ENCODE measurements at regions not wholly inside any gene's neighbourhood (a gene's known extent, or its start where the extent isn't known, plus 50 kb on each side); places are given as distances from the start of the nearest gene placed in this dataset.

GRCh38 chr13:85379433-85379832 lies 419.8 kb downstream of the SLITRK6 start:
- TF ChIP-seq CREM (IDR thresholded peaks at IDR 0.05; ENCODE audit: low read depth): no peak
- no peak for TF ChIP-seq POLR2A (IDR thresholded peaks at IDR 0.05; ENCODE audit: low read depth, low read length)
- no peak for TF ChIP-seq CTCF (IDR thresholded peaks at IDR 0.05 in 2 of 3, conservative IDR thresholded peaks at IDR 0.05 in 1 of 3; ENCODE audit: control insufficient read depth in 2 of 3, extremely low read depth in 1 of 3, insufficient read depth in 1 of 3, low read depth in 3 of 3, low read length in 3 of 3)
- TF ChIP-seq, protein P1, sequence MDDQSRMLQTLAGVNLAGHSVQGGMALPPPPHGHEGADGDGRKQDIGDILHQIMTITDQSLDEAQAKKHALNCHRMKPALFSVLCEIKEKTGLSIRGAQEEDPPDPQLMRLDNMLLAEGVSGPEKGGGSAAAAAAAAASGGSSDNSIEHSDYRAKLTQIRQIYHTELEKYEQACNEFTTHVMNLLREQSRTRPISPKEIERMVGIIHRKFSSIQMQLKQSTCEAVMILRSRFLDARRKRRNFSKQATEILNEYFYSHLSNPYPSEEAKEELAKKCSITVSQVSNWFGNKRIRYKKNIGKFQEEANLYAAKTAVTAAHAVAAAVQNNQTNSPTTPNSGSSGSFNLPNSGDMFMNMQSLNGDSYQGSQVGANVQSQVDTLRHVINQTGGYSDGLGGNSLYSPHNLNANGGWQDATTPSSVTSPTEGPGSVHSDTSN (IDR thresholded peaks at IDR 0.05; ENCODE audit: insufficient replicate concordance, low read depth, low read length): no peak
- TF ChIP-seq BRCA1 (IDR thresholded peaks at IDR 0.05; ENCODE audit: low read depth, low read length): no peak
- no peak for TF ChIP-seq RB1 (IDR thresholded peaks at IDR 0.05; ENCODE audit: borderline replicate concordance)
- TF ChIP-seq ZNF207 (IDR thresholded peaks at IDR 0.05; ENCODE audit: borderline replicate concordance): no peak
- no peak for TF ChIP-seq NR2C2 (IDR thresholded peaks at IDR 0.05; ENCODE audit: borderline replicate concordance, control insufficient read depth, insufficient read length, low read depth)
